C4-2B (cell line): ENCODE measurements at regions not wholly inside any gene's neighbourhood (a gene's known extent, or its start where the extent isn't known, plus 50 kb on each side); places are given as distances from the start of the nearest gene placed in this dataset.

Experiments
- ZFX ChIP-seq: fragments of 450-650 bp; IDR thresholded peaks from 2 replicates; pipeline ENCODE4 v1.6.1; 2017
- TF ChIP-seq, protein P1 (sequence below): fragments of 450-650 bp; conservative IDR thresholded peaks from 2 replicates; pipeline ENCODE4 v1.5.1; 2017; ENCODE audit warnings: mild to moderate bottlenecking

DNA sequence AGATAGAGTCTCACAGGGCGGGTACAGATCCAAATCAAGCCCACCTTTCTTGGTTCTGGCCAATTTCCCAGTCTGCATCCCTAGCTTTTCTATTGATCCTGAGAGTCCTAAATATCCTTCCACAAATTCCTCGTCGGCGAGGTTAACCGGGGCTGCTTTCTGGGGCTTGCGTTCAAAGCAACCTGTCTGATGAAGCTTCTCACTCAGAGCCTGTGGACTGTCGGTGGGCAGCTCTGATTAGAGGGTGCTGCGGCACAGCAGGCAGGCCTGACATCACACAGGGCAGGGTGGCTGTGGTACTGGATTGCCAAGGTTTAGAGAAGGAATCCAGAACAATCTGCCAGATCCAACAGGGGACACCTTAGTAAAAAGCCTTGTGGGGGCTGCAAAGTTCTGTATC is 338.0 kb upstream of the ZMIZ1 start:
- TF ChIP-seq, protein P1, sequence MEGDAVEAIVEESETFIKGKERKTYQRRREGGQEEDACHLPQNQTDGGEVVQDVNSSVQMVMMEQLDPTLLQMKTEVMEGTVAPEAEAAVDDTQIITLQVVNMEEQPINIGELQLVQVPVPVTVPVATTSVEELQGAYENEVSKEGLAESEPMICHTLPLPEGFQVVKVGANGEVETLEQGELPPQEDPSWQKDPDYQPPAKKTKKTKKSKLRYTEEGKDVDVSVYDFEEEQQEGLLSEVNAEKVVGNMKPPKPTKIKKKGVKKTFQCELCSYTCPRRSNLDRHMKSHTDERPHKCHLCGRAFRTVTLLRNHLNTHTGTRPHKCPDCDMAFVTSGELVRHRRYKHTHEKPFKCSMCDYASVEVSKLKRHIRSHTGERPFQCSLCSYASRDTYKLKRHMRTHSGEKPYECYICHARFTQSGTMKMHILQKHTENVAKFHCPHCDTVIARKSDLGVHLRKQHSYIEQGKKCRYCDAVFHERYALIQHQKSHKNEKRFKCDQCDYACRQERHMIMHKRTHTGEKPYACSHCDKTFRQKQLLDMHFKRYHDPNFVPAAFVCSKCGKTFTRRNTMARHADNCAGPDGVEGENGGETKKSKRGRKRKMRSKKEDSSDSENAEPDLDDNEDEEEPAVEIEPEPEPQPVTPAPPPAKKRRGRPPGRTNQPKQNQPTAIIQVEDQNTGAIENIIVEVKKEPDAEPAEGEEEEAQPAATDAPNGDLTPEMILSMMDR = no peak
- no peak for TF ChIP-seq ZFX
